Naive thymus-derived CD4-positive, alpha-beta T cell (primary cell): ENCODE measurements at regions not wholly inside any gene's neighbourhood (a gene's known extent, or its start where the extent isn't known, plus 50 kb on each side); places are given as distances from the start of the nearest gene placed in this dataset.

Source experiments
- ATAC-seq: fragments of 150-1000 bp; cut with Tn5 transposase; 2 replicates; pipeline ENCODE4 v1.10.0; 2021; ENCODE audit warnings: mild to moderate bottlenecking, moderate library complexity
- CTCF ChIA-PET: fragments of 350-600 bp; sonication (Branson Sonifier 250); formaldehyde crosslinking; loops from one replicate; lab custom pipeline; 2021; ENCODE audit warnings: antibody characterized with exemption; lab: Charles Lee
- POLR2A ChIA-PET: fragments of 350-600 bp; sonication (Branson Sonifier 250); formaldehyde crosslinking; loops from one replicate; lab custom pipeline; 2021; ENCODE audit warnings: antibody characterized with exemption, inconsistent platforms; lab: Charles Lee
- DNase-seq, 9 donors: peaks; one replicate each; pipeline versions ENCODE4 v3.0.0 to v3.0.0-alpha.2; 2020 to 2022; ENCODE audit warnings: mixed read lengths in 1 of 9
- H3K27ac ChIP-seq: one replicate; pipeline ENCODE4 v1.7.0; 2013; ENCODE audit warnings: mild to moderate bottlenecking, low read depth, low read length, moderate library complexity
- H3K27me3 ChIP-seq, 2 donors: one replicate each; pipeline ENCODE4 v1.7.0; 2013; ENCODE audit warnings: low read length in 2 of 2, mild to moderate bottlenecking in 2 of 2, moderate library complexity in 2 of 2; ENCODE audit not compliant: control insufficient read depth in 2 of 2, insufficient read depth in 2 of 2
- H3K36me3 ChIP-seq, 3 experiments: 1 replicate in 2 of 3; 2 replicates in 1 of 3; pipeline ENCODE4 v1.7.0; 2013; ENCODE audit warnings: low read length in 3 of 3, mild to moderate bottlenecking in 3 of 3, moderate library complexity in 1 of 3; ENCODE audit not compliant: insufficient read depth in 3 of 3, control insufficient read depth in 2 of 3
- H3K4me1 ChIP-seq, 2 donors: one replicate each; pipeline ENCODE4 v1.7.0; 2013; ENCODE audit warnings: low read length in 2 of 2, mild to moderate bottlenecking in 2 of 2, moderate library complexity in 1 of 2; ENCODE audit not compliant: control insufficient read depth in 2 of 2, insufficient read depth in 2 of 2
- H3K4me3 ChIP-seq: 2 replicates; pipeline ENCODE4 v1.7.0; 2013; ENCODE audit warnings: mild to moderate bottlenecking, low read length
- H3K9me3 ChIP-seq, 3 experiments: 1 replicate in 2 of 3; 2 replicates in 1 of 3; pipeline ENCODE4 v1.7.0; 2013; ENCODE audit warnings: low read length in 3 of 3; ENCODE audit not compliant: control insufficient read depth in 2 of 3
- H3K27ac Mint-ChIP-seq, 9 donors: one replicate each; pipeline ENCODE4 v1.8.0; 2020 to 2022; ENCODE audit warnings: mixed read lengths in 9 of 9, mild to moderate bottlenecking in 8 of 9, moderate library complexity in 5 of 9, inconsistent platforms in 2 of 9
- H3K27me3 Mint-ChIP-seq, 5 donors: one replicate each; pipeline ENCODE4 v1.8.0; 2021 to 2022; ENCODE audit warnings: mixed read lengths in 5 of 5, mild to moderate bottlenecking in 1 of 5
- H3K36me3 Mint-ChIP-seq, 5 donors: one replicate each; pipeline ENCODE4 v1.8.0; 2020 to 2022; ENCODE audit warnings: mixed read lengths in 5 of 5, mild to moderate bottlenecking in 3 of 5, inconsistent platforms in 1 of 5
- H3K4me1 Mint-ChIP-seq, 7 donors: one replicate each; pipeline ENCODE4 v1.8.0; 2020 to 2022; ENCODE audit warnings: mixed read lengths in 7 of 7, mild to moderate bottlenecking in 3 of 7, inconsistent platforms in 1 of 7
- H3K4me3 Mint-ChIP-seq, 10 donors: one replicate each; pipeline ENCODE4 v1.8.0; 2020 to 2022; ENCODE audit warnings: mild to moderate bottlenecking in 10 of 10, mixed read lengths in 10 of 10, moderate library complexity in 6 of 10, inconsistent platforms in 2 of 10
- H3K9me3 Mint-ChIP-seq, 11 donors: one replicate each; pipeline ENCODE4 v1.8.0; 2020 to 2022; ENCODE audit warnings: mixed read lengths in 11 of 11, mild to moderate bottlenecking in 4 of 11, inconsistent platforms in 1 of 11, moderate library complexity in 1 of 11
- intact Hi-C, 2 donors: fragments of 100-400 bp; cut with micrococcal nuclease; formaldehyde crosslinking; loops; one replicate each; pipeline ENCODE4 v1.15.1; 2023

DNA sequence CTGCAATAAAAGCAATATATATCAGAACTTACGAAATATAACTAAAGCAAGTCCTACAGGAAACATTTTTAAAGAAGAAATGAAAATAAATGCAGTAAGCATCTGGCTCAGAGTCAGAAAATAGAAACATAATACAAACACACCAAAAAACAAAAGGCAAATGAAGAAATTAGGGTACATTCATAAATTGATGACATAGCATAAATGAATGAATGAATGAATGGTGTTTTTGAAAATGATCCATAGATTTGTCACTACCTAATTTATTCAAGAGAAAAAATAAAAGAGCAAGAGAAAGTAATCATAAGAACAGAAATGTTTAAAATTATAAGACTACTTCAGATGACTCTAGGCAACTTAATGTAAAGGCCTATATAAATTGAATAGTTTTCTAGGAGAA lies 226.1 kb upstream of the CDH20 start:
- ChIA-PET CTCF (no interaction called here), POLR2A (no interaction called here)
- Mint-ChIP-seq H3K4me1 (no peaks in the 10 kb centered on the region), H3K9me3 (peaks cover 0 to 6% (median 1%) of the 10 kb centered on the region in 11 donors), H3K27ac (no peak overlapping the region), H3K36me3 (no peaks in the 10 kb centered on the region), H3K4me3 (no peak overlapping the region), H3K27me3 (no peaks in the 10 kb centered on the region)
- Histone ChIP-seq H3K36me3 (no peaks in the 10 kb centered on the region), H3K27ac (no peak overlapping the region), H3K27me3 (no peaks in the 10 kb centered on the region), H3K9me3 (no peaks in the 10 kb centered on the region), H3K4me1 (no peaks in the 10 kb centered on the region), H3K4me3 (no peak overlapping the region)
- no peak for DNase-seq
- intact Hi-C loops, result no loop called here
- no peak for ATAC-seq

DNA sequence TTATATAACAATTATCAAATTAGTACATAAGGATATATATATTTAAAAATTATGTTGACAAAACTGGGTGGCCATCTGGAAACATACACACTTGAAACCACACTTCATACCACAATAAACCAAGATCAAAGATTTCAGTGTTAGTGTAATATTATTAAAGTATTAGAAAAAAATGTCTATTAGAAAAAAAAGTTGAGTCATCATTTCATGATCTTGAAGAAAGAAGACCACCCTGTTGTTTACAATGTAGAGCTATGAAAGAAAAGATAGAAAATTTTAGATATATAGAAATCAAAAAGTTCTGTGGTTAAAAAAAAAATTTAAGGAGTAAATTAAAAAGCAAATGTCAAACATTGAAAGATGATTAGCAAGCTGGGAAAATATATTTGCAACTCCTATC lies 224.5 kb upstream of the CDH20 start:
- no peaks in the 10 kb centered on the region for H3K27me3 Mint-ChIP-seq
- H3K9me3 ChIP-seq, result no peaks in the 10 kb centered on the region
- H3K4me3 ChIP-seq, result no peak overlapping the region
- DNase-seq (no peak), ATAC-seq (no peak)
- no peak overlapping the region for H3K27ac ChIP-seq
- ChIA-PET CTCF (no interaction called here), POLR2A (no interaction called here)
- peaks cover 0 to 6% (median 0%) of the 10 kb centered on the region in 11 donors for H3K9me3 Mint-ChIP-seq
- intact Hi-C loops, result no loop called here
- no peak overlapping the region for H3K4me3 Mint-ChIP-seq
- no peaks in the 10 kb centered on the region for H3K27me3 ChIP-seq
- no peak overlapping the region for H3K27ac Mint-ChIP-seq
- no peaks in the 10 kb centered on the region for H3K4me1 Mint-ChIP-seq
- H3K4me1 ChIP-seq, result no peaks in the 10 kb centered on the region
- no peaks in the 10 kb centered on the region for H3K36me3 ChIP-seq
- no peaks in the 10 kb centered on the region for H3K36me3 Mint-ChIP-seq

DNA sequence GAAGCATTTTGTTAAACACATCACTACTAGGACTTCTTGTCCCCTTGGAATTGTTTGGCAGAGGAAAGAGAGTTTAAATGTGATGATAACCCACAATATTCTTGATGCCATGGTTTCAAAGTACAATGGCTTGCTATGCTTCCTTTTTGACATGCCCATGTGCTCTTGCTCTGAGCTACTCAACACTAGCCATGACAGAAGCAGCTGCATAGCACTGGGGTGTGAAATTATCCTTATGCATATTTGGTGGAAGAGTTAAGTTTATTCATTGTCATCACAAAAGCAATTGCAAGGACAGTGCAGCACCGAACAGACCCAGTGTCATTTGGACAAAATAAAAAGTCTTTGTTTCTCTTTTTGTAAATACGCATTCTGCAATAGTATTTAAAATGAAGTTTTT lies 209.9 kb upstream of the CDH20 start:
- no peaks in the 10 kb centered on the region for H3K27me3 ChIP-seq
- H3K4me1 ChIP-seq, result no peaks in the 10 kb centered on the region
- POLR2A ChIA-PET, result no interaction called here
- H3K9me3 ChIP-seq, result no peaks in the 10 kb centered on the region
- ATAC-seq, result no peak
- intact Hi-C loops, result no loop called here
- no peaks in the 10 kb centered on the region for H3K36me3 ChIP-seq
- Mint-ChIP-seq H3K9me3 (peaks cover 0 to 14% (median 2%) of the 10 kb centered on the region in 11 donors), H3K4me3 (no peak overlapping the region), H3K27me3 (no peaks in the 10 kb centered on the region), H3K27ac (no peak overlapping the region), H3K4me1 (no peaks in the 10 kb centered on the region), H3K36me3 (no peaks in the 10 kb centered on the region)
- no peak overlapping the region for H3K4me3 ChIP-seq
- H3K27ac ChIP-seq, result no peak overlapping the region
- CTCF ChIA-PET, result no interaction called here
- no peak for DNase-seq

DNA sequence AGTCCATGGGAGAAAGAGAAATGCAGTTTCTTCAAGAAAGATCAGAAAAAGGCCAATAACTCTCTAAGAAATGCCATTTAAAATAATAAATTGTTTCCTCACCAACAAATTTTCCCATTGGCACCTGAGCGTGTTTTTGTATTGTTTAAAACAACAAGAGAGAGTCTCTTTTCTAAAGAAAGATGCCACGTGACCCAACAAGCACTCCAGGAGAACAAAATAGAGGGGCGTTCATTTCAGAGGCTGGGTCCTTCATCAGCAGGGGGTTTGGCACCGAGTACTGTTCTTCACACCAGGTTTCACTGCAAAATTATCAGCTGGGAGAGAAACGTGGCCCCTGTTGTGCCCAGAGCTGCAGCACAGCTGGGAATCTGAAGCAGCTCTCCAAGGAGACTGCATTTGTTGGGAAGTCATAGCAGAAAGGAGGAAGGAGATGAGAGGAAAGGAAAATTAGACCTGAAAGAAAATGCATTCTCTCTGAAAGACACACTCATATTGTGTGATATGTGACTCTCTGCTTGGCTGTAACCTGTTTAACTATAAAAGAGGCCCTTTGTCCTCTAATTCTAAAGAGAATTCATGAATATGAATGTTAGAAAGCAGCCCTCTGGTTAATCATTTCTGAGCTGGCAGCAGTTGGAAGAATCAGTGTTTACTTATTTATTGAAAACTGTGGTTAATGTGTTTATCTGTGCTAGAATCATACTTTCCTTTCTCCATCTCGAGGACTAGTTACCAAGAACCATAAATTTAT lies 205.3 kb upstream of the CDH20 start:
- ChIA-PET POLR2A (no interaction called here), CTCF (no interaction called here)
- H3K27ac Mint-ChIP-seq, result no peak overlapping the region
- DNase-seq, result no peak
- H3K4me3 Mint-ChIP-seq, result no peak overlapping the region
- no peaks in the 10 kb centered on the region for H3K27me3 ChIP-seq
- no peaks in the 10 kb centered on the region for H3K4me1 Mint-ChIP-seq
- no peaks in the 10 kb centered on the region for H3K9me3 ChIP-seq
- H3K4me1 ChIP-seq, result no peaks in the 10 kb centered on the region
- no peaks in the 10 kb centered on the region for H3K27me3 Mint-ChIP-seq
- no peaks in the 10 kb centered on the region for H3K36me3 ChIP-seq
- H3K4me3 ChIP-seq, result no peak overlapping the region
- H3K27ac ChIP-seq, result no peak overlapping the region
- ATAC-seq, result no peak
- no peaks in the 10 kb centered on the region for H3K36me3 Mint-ChIP-seq
- intact Hi-C loops, result no loop called here
- peaks cover 0 to 12% (median 0%) of the 10 kb centered on the region in 11 donors for H3K9me3 Mint-ChIP-seq

DNA sequence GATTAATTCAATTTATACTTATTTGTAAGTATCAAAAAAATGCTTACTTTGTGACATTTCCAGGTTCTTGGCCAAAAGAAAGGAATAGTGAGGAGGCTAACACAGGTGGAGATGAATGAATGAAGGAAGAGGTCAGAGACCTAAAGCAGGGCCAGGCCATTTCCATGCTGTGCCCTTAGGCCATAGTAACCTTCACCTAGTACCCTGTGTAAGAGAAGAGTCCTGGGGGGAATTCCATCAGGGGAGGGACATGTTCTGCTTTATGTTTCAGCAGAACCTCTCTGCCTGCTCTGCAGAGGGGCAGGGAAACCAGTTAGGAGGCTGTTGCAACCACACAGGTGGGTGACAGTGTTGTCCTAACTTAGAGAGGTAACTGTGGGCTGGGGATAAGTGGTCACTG lies 204.2 kb upstream of the CDH20 start:
- no peak for ATAC-seq
- intact Hi-C loops, result no loop called here
- no peaks in the 10 kb centered on the region for H3K9me3 ChIP-seq

DNA sequence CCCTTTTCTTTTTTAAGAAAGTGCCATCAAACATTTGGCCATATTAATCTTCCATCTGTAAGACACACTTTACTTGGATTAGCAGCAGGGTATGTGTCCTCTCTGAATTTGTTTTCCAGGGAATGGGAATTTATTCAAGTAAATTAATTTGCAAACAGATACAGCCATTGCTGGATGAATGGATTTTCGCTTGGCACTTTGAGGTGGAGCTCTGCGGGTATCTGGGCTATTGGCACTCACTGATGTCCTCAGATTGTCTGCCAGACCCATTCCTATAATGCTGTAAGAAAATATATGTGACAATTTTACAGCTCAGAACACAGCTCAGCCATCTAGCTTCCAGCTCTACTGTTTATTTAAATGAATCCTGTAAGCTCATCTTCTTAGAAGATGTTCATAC lies 201.2 kb upstream of the CDH20 start:
- ATAC-seq, result no peak
- no peak overlapping the region for H3K4me3 Mint-ChIP-seq
- POLR2A ChIA-PET, result no interaction called here

More for the DNA sequence above, 204.2 kb upstream of the CDH20 start:
- ChIA-PET CTCF (no interaction called here), POLR2A (no interaction called here)
- no peak for DNase-seq
- no peaks in the 10 kb centered on the region for H3K4me1 ChIP-seq
- no peaks in the 10 kb centered on the region for H3K27me3 ChIP-seq
- H3K4me3 Mint-ChIP-seq, result no peak overlapping the region
- no peaks in the 10 kb centered on the region for H3K36me3 ChIP-seq
- no peak overlapping the region for H3K4me3 ChIP-seq
- H3K4me1 Mint-ChIP-seq, result no peaks in the 10 kb centered on the region
- no peak overlapping the region for H3K27ac ChIP-seq
- H3K27me3 Mint-ChIP-seq, result no peaks in the 10 kb centered on the region
- no peak overlapping the region for H3K27ac Mint-ChIP-seq
- H3K9me3 Mint-ChIP-seq, result peaks cover 0 to 12% (median 0%) of the 10 kb centered on the region in 11 donors
- H3K36me3 Mint-ChIP-seq, result no peaks in the 10 kb centered on the region

DNA sequence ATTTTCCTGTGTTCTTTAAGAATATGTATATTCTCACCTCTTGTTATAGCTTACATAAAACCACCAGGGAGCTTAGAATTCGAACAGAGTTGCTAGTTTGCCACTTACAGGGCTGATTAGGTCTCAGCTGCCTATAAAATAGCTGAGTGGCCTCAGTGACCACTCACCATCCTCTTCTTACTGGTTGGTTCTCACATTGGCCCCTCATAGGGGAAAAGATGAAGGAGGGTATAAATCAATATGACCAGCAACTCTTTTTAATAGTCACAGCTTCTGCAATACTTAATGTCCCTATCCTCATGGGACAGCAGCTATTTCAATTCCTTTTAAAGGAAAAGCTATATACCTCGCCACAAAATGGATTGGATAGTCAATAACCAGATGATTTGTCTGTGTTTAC lies 199.4 kb upstream of the CDH20 start:
- H3K4me1 Mint-ChIP-seq, result no peaks in the 10 kb centered on the region
- intact Hi-C loops, result no loop called here
- H3K36me3 Mint-ChIP-seq, result no peaks in the 10 kb centered on the region
- Histone ChIP-seq H3K36me3 (no peaks in the 10 kb centered on the region), H3K9me3 (no peaks in the 10 kb centered on the region), H3K27ac (no peak overlapping the region), H3K4me3 (no peak overlapping the region), H3K4me1 (no peaks in the 10 kb centered on the region), H3K27me3 (no peaks in the 10 kb centered on the region)
- no peaks in the 10 kb centered on the region for H3K27me3 Mint-ChIP-seq
- ChIA-PET POLR2A (no interaction called here), CTCF (no interaction called here)
- DNase-seq, result no peak
- H3K4me3 Mint-ChIP-seq, result no peak overlapping the region
- peaks cover 0 to 15% (median 0%) of the 10 kb centered on the region in 11 donors for H3K9me3 Mint-ChIP-seq
- H3K27ac Mint-ChIP-seq, result no peak overlapping the region
- ATAC-seq, result no peak

More for the DNA sequence above, 201.2 kb upstream of the CDH20 start:
- intact Hi-C loops, result no loop called here
- H3K27ac ChIP-seq, result no peak overlapping the region
- CTCF ChIA-PET, result no interaction called here
- Mint-ChIP-seq H3K36me3 (no peaks in the 10 kb centered on the region), H3K4me1 (no peaks in the 10 kb centered on the region), H3K27ac (no peak overlapping the region), H3K27me3 (no peaks in the 10 kb centered on the region), H3K9me3 (peaks cover 0 to 16% (median 0%) of the 10 kb centered on the region in 11 donors)
- no peaks in the 10 kb centered on the region for H3K36me3 ChIP-seq
- no peak overlapping the region for H3K4me3 ChIP-seq
- DNase-seq, result no peak
- H3K9me3 ChIP-seq, result no peaks in the 10 kb centered on the region
- H3K4me1 ChIP-seq, result no peaks in the 10 kb centered on the region
- no peaks in the 10 kb centered on the region for H3K27me3 ChIP-seq
